GM20000 (cell line): ENCODE measurements at regions not wholly inside any gene's neighbourhood (a gene's known extent, or its start where the extent isn't known, plus 50 kb on each side); places are given as distances from the start of the nearest gene placed in this dataset.
"Not testable (repeated sequence)": the region's sequence is repeated elsewhere in the genome, so short reads cannot be mapped to it uniquely, and the experiment has no call there.

ENCODE experiments used
- DNase-seq: peaks from one replicate; pipeline ENCODE4 v3.0.0; 2012; ENCODE audit warnings: low spot score
- CTCF ChIP-seq: IDR thresholded peaks from 2 replicates; pipeline ENCODE4 v1.5.1; 2012; ENCODE audit warnings: mild to moderate bottlenecking, control low read depth; ENCODE audit errors: extremely low read depth, missing control alignments

GRCh38 chr5:15366676-15367391, 133.1 kb upstream of the FBXL7 start:
- no peak for TF ChIP-seq CTCF
- DNase-seq, result no peak

- TF ChIP-seq CTCF, result no peak
These were observed 134.9 kb upstream of the FBXL7 start for GRCh38 chr5:15365070-15365469.

GRCh38 chr5:15363601-15364000, 136.4 kb upstream of the FBXL7 start:
- no peak for TF ChIP-seq CTCF
- DNase-seq, result no peak

More at GRCh38 chr5:15365070-15365469, 134.9 kb upstream of the FBXL7 start:
- no peak for DNase-seq

GRCh38 chr5:15357092-15357453, 142.9 kb upstream of the FBXL7 start:
- DNase-seq, result not testable (repeated sequence)

- not testable (repeated sequence) for DNase-seq
These were observed 143.5 kb upstream of the FBXL7 start for GRCh38 chr5:15356308-15357091.

GRCh38 chr5:15354021-15354420, 146.0 kb upstream of the FBXL7 start:
- DNase-seq, result no peak
- no peak for TF ChIP-seq CTCF

GRCh38 chr5:15353086-15353645, 146.8 kb upstream of the FBXL7 start:
- TF ChIP-seq CTCF, result no peak

GRCh38 chr5:15350614-15351013, 149.4 kb upstream of the FBXL7 start:
- TF ChIP-seq CTCF, result no peak
- no peak for DNase-seq

More at GRCh38 chr5:15353086-15353645, 146.8 kb upstream of the FBXL7 start:
- DNase-seq, result no peak
